ENCODE measurements at regions not wholly inside any gene's neighbourhood (a gene's known extent, or its start where the extent isn't known, plus 50 kb on each side); places are given as distances from the start of the nearest gene placed in this dataset.

- DNase-seq: no peak
- Histone ChIP-seq H3K79me1 (replicated peaks; ENCODE audit: low read length, poor library complexity, severe bottlenecking) (no peaks in the 10 kb centered on the region), H3K36me3 (ENCODE audit: control insufficient read depth in 1 of 2, insufficient read depth in 2 of 2, low read depth in 1 of 2, low read length in 2 of 2) (no peaks in the 10 kb centered on the region), H3K4me3 (ENCODE audit: insufficient read depth in 1 of 2, low read depth in 1 of 2, low read length in 2 of 2) (no peak overlapping the region), H4K8ac (ENCODE audit: low read length) (no peak overlapping the region), H2BK12ac (ENCODE audit: low read length in 2 of 2) (no peak overlapping the region), H3K27ac (ENCODE audit: low read length, poor library complexity, severe bottlenecking) (no peak overlapping the region), H3K4me1 (ENCODE audit: control insufficient read depth, insufficient read depth, low read depth, low read length) (no peaks in the 10 kb centered on the region), H3K18ac (ENCODE audit: low read depth in 1 of 2, low read length in 2 of 2) (no peak overlapping the region), H3K23ac (ENCODE audit: low read length in 2 of 2) (no peak overlapping the region), H3K9me3 (ENCODE audit: control insufficient read depth, low read length) (no peaks in the 10 kb centered on the region), H2AFZ (ENCODE audit: low read depth, low read length) (no peak overlapping the region), H3K14ac (ENCODE audit: low read length in 2 of 2) (no peak overlapping the region), H4K91ac (ENCODE audit: low read length) (no peak overlapping the region), H2AK5ac (ENCODE audit: low read length, severe bottlenecking) (no peak overlapping the region), H3K4ac (ENCODE audit: low read depth in 1 of 2, low read length in 2 of 2) (no peak overlapping the region), H2BK15ac (ENCODE audit: low read depth, poor library complexity, severe bottlenecking) (no peak overlapping the region), H2BK120ac (ENCODE audit: low read depth, low read length) (no peak overlapping the region), H3K9ac (ENCODE audit: low read length) (no peak overlapping the region), H3K4me2 (ENCODE audit: low read length, poor library complexity, severe bottlenecking) (no peak overlapping the region), H2BK5ac (ENCODE audit: low read depth, low read length, poor library complexity, severe bottlenecking) (no peak overlapping the region), H3K27me3 (ENCODE audit: control insufficient read depth in 1 of 2, insufficient read depth in 1 of 2, low read length in 2 of 2) (no peaks in the 10 kb centered on the region)
- WGBS: 60% methylated on average over 2 of the region's 3 CpGs
Observed at GRCh38 chr14:83170165-83170564, 1636.5 kb upstream of the SEL1L start.

GRCh38 chr14:83171761-83172160 is 1638.1 kb upstream of the SEL1L start:
- Histone ChIP-seq H3K4me3 (ENCODE audit: insufficient read depth in 1 of 2, low read depth in 1 of 2, low read length in 2 of 2) (no peak overlapping the region), H3K18ac (ENCODE audit: low read depth in 1 of 2, low read length in 2 of 2) (no peak overlapping the region), H3K4ac (ENCODE audit: low read depth in 1 of 2, low read length in 2 of 2) (no peak overlapping the region), H3K9me3 (ENCODE audit: control insufficient read depth, low read length) (no peaks in the 10 kb centered on the region), H3K9ac (ENCODE audit: low read length) (no peak overlapping the region), H3K36me3 (ENCODE audit: control insufficient read depth in 1 of 2, insufficient read depth in 2 of 2, low read depth in 1 of 2, low read length in 2 of 2) (no peaks in the 10 kb centered on the region), H2AK5ac (ENCODE audit: low read length, severe bottlenecking) (no peak overlapping the region), H2BK15ac (ENCODE audit: low read depth, poor library complexity, severe bottlenecking) (no peak overlapping the region), H2BK5ac (ENCODE audit: low read depth, low read length, poor library complexity, severe bottlenecking) (no peak overlapping the region), H3K23ac (ENCODE audit: low read length in 2 of 2) (no peak overlapping the region), H3K14ac (ENCODE audit: low read length in 2 of 2) (no peak overlapping the region), H3K27ac (ENCODE audit: low read length, poor library complexity, severe bottlenecking) (no peak overlapping the region), H2BK12ac (ENCODE audit: low read length in 2 of 2) (no peak overlapping the region), H3K27me3 (ENCODE audit: control insufficient read depth in 1 of 2, insufficient read depth in 1 of 2, low read length in 2 of 2) (no peaks in the 10 kb centered on the region), H4K8ac (ENCODE audit: low read length) (no peak overlapping the region), H3K79me1 (replicated peaks; ENCODE audit: low read length, poor library complexity, severe bottlenecking) (no peaks in the 10 kb centered on the region), H3K4me2 (ENCODE audit: low read length, poor library complexity, severe bottlenecking) (no peak overlapping the region), H2AFZ (ENCODE audit: low read depth, low read length) (no peak overlapping the region), H4K91ac (ENCODE audit: low read length) (no peak overlapping the region), H3K4me1 (ENCODE audit: control insufficient read depth, insufficient read depth, low read depth, low read length) (no peaks in the 10 kb centered on the region), H2BK120ac (ENCODE audit: low read depth, low read length) (no peak overlapping the region)
- DNase-seq: no peak
- WGBS: no CpG with 5 or more reads among the region's 1 CpG

- H3K27ac ChIP-seq (ENCODE audit: low read length, poor library complexity, severe bottlenecking): no peak overlapping the region
- no peak overlapping the region for H4K91ac ChIP-seq (ENCODE audit: low read length)
- 56% methylated on average over 1 of the region's 2 CpGs for WGBS
- peak; percentile 40 for DNase-seq
- H4K8ac ChIP-seq (ENCODE audit: low read length): no peak overlapping the region
- no peaks in the 10 kb centered on the region for H3K79me1 ChIP-seq (replicated peaks; ENCODE audit: low read length, poor library complexity, severe bottlenecking)
- H3K4me2 ChIP-seq (ENCODE audit: low read length, poor library complexity, severe bottlenecking): no peak overlapping the region
- H2BK5ac ChIP-seq (ENCODE audit: low read depth, low read length, poor library complexity, severe bottlenecking): no peak overlapping the region
- no peak overlapping the region for H3K14ac ChIP-seq (ENCODE audit: low read length in 2 of 2)
- no peak overlapping the region for H3K4me3 ChIP-seq (ENCODE audit: insufficient read depth in 1 of 2, low read depth in 1 of 2, low read length in 2 of 2)
- no peak overlapping the region for H2BK120ac ChIP-seq (ENCODE audit: low read depth, low read length)
- no peaks in the 10 kb centered on the region for H3K36me3 ChIP-seq (ENCODE audit: control insufficient read depth in 1 of 2, insufficient read depth in 2 of 2, low read depth in 1 of 2, low read length in 2 of 2)
- no peaks in the 10 kb centered on the region for H3K27me3 ChIP-seq (ENCODE audit: control insufficient read depth in 1 of 2, insufficient read depth in 1 of 2, low read length in 2 of 2)
- no peak overlapping the region for H3K9ac ChIP-seq (ENCODE audit: low read length)
- H2AK5ac ChIP-seq (ENCODE audit: low read length, severe bottlenecking): no peak overlapping the region
- no peaks in the 10 kb centered on the region for H3K9me3 ChIP-seq (ENCODE audit: control insufficient read depth, low read length)
- H3K23ac ChIP-seq (ENCODE audit: low read length in 2 of 2): no peak overlapping the region
- no peak overlapping the region for H3K18ac ChIP-seq (ENCODE audit: low read depth in 1 of 2, low read length in 2 of 2)
- H2BK12ac ChIP-seq (ENCODE audit: low read length in 2 of 2): no peak overlapping the region
- no peak overlapping the region for H2AFZ ChIP-seq (ENCODE audit: low read depth, low read length)
- no peak overlapping the region for H2BK15ac ChIP-seq (ENCODE audit: low read depth, poor library complexity, severe bottlenecking)
- H3K4ac ChIP-seq (ENCODE audit: low read depth in 1 of 2, low read length in 2 of 2): no peak overlapping the region
- no peaks in the 10 kb centered on the region for H3K4me1 ChIP-seq (ENCODE audit: control insufficient read depth, insufficient read depth, low read depth, low read length)
Observed at GRCh38 chr14:83172363-83172762, 1638.7 kb upstream of the SEL1L start.

- H2AFZ ChIP-seq (ENCODE audit: low read depth, low read length): no peak overlapping the region
- no peaks in the 10 kb centered on the region for H3K4me1 ChIP-seq (ENCODE audit: control insufficient read depth, insufficient read depth, low read depth, low read length)
- no peak overlapping the region for H2BK5ac ChIP-seq (ENCODE audit: low read depth, low read length, poor library complexity, severe bottlenecking)
- H4K91ac ChIP-seq (ENCODE audit: low read length): no peak overlapping the region
- H3K36me3 ChIP-seq (ENCODE audit: control insufficient read depth in 1 of 2, insufficient read depth in 2 of 2, low read depth in 1 of 2, low read length in 2 of 2): no peaks in the 10 kb centered on the region
- no peak for DNase-seq
- no peak overlapping the region for H3K23ac ChIP-seq (ENCODE audit: low read length in 2 of 2)
- no peak overlapping the region for H3K4ac ChIP-seq (ENCODE audit: low read depth in 1 of 2, low read length in 2 of 2)
- H3K27ac ChIP-seq (ENCODE audit: low read length, poor library complexity, severe bottlenecking): no peak overlapping the region
- no peak overlapping the region for H3K4me2 ChIP-seq (ENCODE audit: low read length, poor library complexity, severe bottlenecking)
- no peak overlapping the region for H3K9ac ChIP-seq (ENCODE audit: low read length)
- no peak overlapping the region for H3K4me3 ChIP-seq (ENCODE audit: insufficient read depth in 1 of 2, low read depth in 1 of 2, low read length in 2 of 2)
- H3K79me1 ChIP-seq (replicated peaks; ENCODE audit: low read length, poor library complexity, severe bottlenecking): no peaks in the 10 kb centered on the region
- H2AK5ac ChIP-seq (ENCODE audit: low read length, severe bottlenecking): no peak overlapping the region
- no peaks in the 10 kb centered on the region for H3K27me3 ChIP-seq (ENCODE audit: control insufficient read depth in 1 of 2, insufficient read depth in 1 of 2, low read length in 2 of 2)
- no peak overlapping the region for H2BK15ac ChIP-seq (ENCODE audit: low read depth, poor library complexity, severe bottlenecking)
- no peak overlapping the region for H2BK12ac ChIP-seq (ENCODE audit: low read length in 2 of 2)
- H2BK120ac ChIP-seq (ENCODE audit: low read depth, low read length): no peak overlapping the region
- H3K18ac ChIP-seq (ENCODE audit: low read depth in 1 of 2, low read length in 2 of 2): no peak overlapping the region
- no peak overlapping the region for H4K8ac ChIP-seq (ENCODE audit: low read length)
- no peaks in the 10 kb centered on the region for H3K9me3 ChIP-seq (ENCODE audit: control insufficient read depth, low read length)
- H3K14ac ChIP-seq (ENCODE audit: low read length in 2 of 2): no peak overlapping the region
Observed at GRCh38 chr14:83173687-83174086, 1640.0 kb upstream of the SEL1L start.
